ENCODE measurements at regions not wholly inside any gene's neighbourhood (a gene's known extent, or its start where the extent isn't known, plus 50 kb on each side); places are given as distances from the start of the nearest gene placed in this dataset.

GRCh38 chr6:56372406-56372995 is 125.1 kb upstream of the COL21A1 start:
- TF ChIP-seq POLR2A (IDR thresholded peaks at IDR 0.05), result no peak
- TF ChIP-seq, protein P1, sequence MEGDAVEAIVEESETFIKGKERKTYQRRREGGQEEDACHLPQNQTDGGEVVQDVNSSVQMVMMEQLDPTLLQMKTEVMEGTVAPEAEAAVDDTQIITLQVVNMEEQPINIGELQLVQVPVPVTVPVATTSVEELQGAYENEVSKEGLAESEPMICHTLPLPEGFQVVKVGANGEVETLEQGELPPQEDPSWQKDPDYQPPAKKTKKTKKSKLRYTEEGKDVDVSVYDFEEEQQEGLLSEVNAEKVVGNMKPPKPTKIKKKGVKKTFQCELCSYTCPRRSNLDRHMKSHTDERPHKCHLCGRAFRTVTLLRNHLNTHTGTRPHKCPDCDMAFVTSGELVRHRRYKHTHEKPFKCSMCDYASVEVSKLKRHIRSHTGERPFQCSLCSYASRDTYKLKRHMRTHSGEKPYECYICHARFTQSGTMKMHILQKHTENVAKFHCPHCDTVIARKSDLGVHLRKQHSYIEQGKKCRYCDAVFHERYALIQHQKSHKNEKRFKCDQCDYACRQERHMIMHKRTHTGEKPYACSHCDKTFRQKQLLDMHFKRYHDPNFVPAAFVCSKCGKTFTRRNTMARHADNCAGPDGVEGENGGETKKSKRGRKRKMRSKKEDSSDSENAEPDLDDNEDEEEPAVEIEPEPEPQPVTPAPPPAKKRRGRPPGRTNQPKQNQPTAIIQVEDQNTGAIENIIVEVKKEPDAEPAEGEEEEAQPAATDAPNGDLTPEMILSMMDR (IDR thresholded peaks at IDR 0.05), result no peak

Measured in body of pancreas (tissue), 4 donors.